ENCODE measurements at regions not wholly inside any gene's neighbourhood (a gene's known extent, or its start where the extent isn't known, plus 50 kb on each side); places are given as distances from the start of the nearest gene placed in this dataset.

GRCh38 chr4:67106861-67107460, 438.3 kb downstream of the CENPC start:
- no peaks in the 10 kb centered on the region for H3K9me3 ChIP-seq
- intact Hi-C loops (cut with DNase I; ENCODE audit: low total_unique reads), result no loop called here
- no peak overlapping the region for H3K4me3 ChIP-seq
- no peak for TF ChIP-seq CTCF (IDR thresholded peaks at IDR 0.05)
- H3K27ac ChIP-seq, result no peak overlapping the region
- no peaks in the 10 kb centered on the region for H3K27me3 ChIP-seq
- no peaks in the 10 kb centered on the region for H3K4me1 ChIP-seq
- H3K36me3 ChIP-seq, result no peaks in the 10 kb centered on the region
- DNase-seq, result no peak

- TF ChIP-seq CTCF (IDR thresholded peaks at IDR 0.05), result no peak
- Histone ChIP-seq H3K4me1 (no peaks in the 10 kb centered on the region), H3K27me3 (no peaks in the 10 kb centered on the region), H3K4me3 (no peak overlapping the region), H3K36me3 (no peaks in the 10 kb centered on the region), H3K27ac (no peak overlapping the region), H3K9me3 (no peaks in the 10 kb centered on the region)
- DNase-seq, result no peak
- intact Hi-C loops (cut with DNase I; ENCODE audit: low total_unique reads), result no loop called here
These were observed 441.2 kb downstream of the CENPC start for GRCh38 chr4:67104145-67104544.

GRCh38 chr4:67103001-67103747, 442.1 kb downstream of the CENPC start:
- no peaks in the 10 kb centered on the region for H3K36me3 ChIP-seq

GRCh38 chr4:67101612-67102011, 443.7 kb downstream of the CENPC start:
- no peak for DNase-seq

More at GRCh38 chr4:67103001-67103747, 442.1 kb downstream of the CENPC start:
- TF ChIP-seq CTCF (IDR thresholded peaks at IDR 0.05), result no peak
- Histone ChIP-seq H3K27me3 (no peaks in the 10 kb centered on the region), H3K4me1 (no peaks in the 10 kb centered on the region), H3K4me3 (no peak overlapping the region), H3K27ac (no peak overlapping the region), H3K9me3 (no peaks in the 10 kb centered on the region)
- intact Hi-C loops (cut with DNase I; ENCODE audit: low total_unique reads), result no loop called here
- DNase-seq, result no peak

GRCh38 chr4:67092351-67092750, 453.0 kb downstream of the CENPC start:
- no peaks in the 10 kb centered on the region for H3K36me3 ChIP-seq
- H3K4me1 ChIP-seq, result no peaks in the 10 kb centered on the region
- H3K9me3 ChIP-seq, result no peaks in the 10 kb centered on the region
- no peak for DNase-seq
- no peak overlapping the region for H3K4me3 ChIP-seq
- intact Hi-C loops (cut with DNase I; ENCODE audit: low total_unique reads), result no loop called here
- no peak for TF ChIP-seq CTCF (IDR thresholded peaks at IDR 0.05)
- no peaks in the 10 kb centered on the region for H3K27me3 ChIP-seq
- H3K27ac ChIP-seq, result no peak overlapping the region

More at GRCh38 chr4:67101612-67102011, 443.7 kb downstream of the CENPC start:
- intact Hi-C loops (cut with DNase I; ENCODE audit: low total_unique reads), result no loop called here
- no peaks in the 10 kb centered on the region for H3K4me1 ChIP-seq
- H3K4me3 ChIP-seq, result no peak overlapping the region
- H3K27me3 ChIP-seq, result no peaks in the 10 kb centered on the region
- H3K9me3 ChIP-seq, result no peaks in the 10 kb centered on the region
- H3K27ac ChIP-seq, result no peak overlapping the region
- no peak for TF ChIP-seq CTCF (IDR thresholded peaks at IDR 0.05)
- H3K36me3 ChIP-seq, result no peaks in the 10 kb centered on the region
